Renal pelvis (tissue), 1 donor: ENCODE measurements at regions not wholly inside any gene's neighbourhood (a gene's known extent, or its start where the extent isn't known, plus 50 kb on each side); places are given as distances from the start of the nearest gene placed in this dataset.
"Not testable (repeated sequence)": the region's sequence is repeated elsewhere in the genome, so short reads cannot be mapped to it uniquely, and the experiment has no call there.

ENCODE experiments used
- DNase-seq: peaks from one replicate; pipeline ENCODE4 v3.0.0-alpha.2; 2013

DNA sequence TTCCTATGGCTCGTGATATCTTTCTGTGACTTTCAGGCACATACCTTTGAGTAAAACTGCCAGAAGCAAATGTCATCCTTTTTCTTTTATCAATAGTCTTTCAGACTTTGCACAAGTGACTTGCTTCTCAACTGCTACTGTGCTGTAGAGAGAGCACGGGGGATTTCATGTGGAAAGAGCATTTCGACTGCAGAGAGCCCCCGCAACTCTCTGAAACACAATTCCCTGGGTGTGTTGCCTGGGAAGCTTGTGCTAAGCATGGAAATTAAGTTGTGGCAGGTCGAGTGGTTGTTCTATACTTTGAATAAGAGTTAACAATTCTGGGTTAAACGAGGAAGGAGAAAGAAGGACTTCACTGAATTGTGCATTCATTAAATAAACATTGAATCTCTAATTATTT, 659.1 kb downstream of the TDRD15 start:
- DNase-seq = no peak

DNA sequence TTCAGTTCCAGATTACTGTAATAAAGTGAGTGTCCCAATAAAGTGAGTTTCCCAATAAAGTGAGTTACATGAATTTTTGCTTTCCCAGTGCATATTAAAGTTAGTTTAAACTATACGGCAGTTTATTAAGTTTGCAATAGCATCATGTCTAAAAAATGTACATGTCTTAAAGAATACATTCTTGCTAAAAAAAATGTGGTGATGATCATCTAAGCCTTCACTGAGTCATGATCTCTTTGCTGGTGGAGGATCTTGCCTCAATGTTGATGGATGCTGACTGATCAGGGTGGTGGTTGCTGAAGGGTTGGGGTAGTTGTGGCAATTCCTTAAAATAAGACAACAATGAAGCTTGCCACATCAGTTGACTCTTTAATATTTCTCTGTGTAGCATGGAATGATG, 664.2 kb downstream of the TDRD15 start:
- DNase-seq = no peak

DNA sequence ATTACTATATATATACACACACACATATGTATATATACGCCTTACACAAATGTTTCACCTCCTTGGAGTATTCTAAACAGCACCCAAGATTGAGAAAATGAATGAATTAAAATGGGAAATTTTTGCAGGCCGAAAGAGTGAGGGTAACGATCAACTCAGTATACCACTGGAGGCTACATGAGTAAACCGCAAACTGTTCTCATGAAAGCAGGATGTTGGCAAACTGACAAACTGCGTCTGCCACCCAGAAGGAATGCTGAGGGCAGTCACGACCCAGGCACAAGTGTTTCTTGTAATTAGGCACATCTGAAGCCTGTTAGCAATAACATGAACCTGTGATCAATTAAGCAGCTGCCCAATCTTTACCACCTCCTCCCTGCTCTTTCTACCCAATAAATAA, 666.5 kb downstream of the TDRD15 start:
- not testable (repeated sequence) for DNase-seq

DNA sequence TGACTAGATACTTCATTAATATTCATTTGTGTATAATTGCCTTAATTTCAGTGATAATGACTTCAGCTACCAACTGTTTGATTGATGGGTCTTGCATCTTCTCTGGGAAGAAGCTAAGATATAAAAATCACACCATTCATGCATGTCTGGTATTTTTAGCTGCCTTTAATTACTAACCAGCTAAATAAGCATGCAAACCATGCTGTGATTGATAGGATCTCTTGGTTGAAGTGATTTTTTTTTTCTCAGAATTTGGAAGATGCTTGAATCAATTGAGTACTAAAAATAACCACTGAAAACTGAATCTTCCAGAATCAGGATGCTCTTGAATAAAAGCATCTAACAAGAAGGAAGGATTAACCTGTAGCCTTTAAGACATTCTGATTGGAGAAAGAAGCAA, 668.8 kb downstream of the TDRD15 start:
- DNase-seq = no peak

DNA sequence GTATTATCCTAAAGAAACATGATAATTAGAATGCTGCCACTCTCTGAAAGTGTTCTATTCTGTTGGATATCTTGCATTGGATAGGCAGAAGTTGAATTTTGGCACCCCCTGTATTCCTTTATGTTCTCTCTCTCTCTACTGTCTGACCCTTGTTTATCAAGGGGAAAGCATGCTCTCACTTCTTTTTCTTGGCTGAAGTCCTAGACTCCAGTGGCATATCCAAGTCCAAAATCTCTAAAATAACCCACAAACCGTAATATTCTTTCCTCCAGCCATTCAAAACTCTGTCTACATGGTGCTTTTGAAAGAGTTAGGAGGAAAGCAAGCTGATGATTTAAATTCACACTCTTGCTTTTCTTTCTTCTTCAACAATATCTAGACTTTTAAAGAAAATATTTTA, 669.7 kb downstream of the TDRD15 start:
- no peak for DNase-seq

DNA sequence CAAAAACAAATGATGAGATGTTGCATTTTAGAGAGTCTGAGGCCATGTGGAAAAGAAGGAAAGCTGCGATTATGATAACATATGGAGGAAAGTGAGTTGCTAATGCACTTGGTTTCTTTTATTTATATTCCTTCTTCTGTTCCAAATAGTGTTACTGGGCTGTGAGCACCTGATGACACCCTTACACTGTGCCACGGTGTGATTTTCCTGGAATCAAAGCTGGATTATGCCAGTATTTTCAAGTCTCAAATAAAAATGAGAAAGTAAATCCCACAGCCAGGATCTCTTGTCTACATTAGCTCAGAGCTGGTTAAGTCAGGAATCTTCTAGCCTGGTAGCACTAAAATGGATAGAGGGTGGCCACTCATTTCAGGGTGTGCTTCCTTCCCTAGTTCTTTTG, 670.8 kb downstream of the TDRD15 start:
- DNase-seq = no peak

DNA sequence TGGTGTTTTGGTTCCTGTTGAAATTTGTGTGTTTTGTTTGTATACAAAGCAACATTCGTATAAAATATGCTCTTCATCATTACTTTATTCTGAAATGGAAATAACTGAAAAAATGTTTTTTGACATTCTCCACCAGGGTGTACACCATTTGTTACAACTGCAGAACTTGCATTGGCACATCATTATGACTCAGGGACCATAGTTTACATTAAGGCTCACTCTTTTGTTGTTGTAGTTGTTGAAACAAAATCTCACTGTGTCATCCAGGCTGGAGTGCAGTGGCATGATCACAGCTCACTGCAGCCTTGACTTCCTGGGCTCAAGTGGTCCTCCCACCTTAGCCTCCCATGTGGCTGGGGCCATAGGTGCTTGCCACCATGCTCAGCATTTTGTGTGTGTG, 676.6 kb downstream of the TDRD15 start:
- DNase-seq = no peak

DNA sequence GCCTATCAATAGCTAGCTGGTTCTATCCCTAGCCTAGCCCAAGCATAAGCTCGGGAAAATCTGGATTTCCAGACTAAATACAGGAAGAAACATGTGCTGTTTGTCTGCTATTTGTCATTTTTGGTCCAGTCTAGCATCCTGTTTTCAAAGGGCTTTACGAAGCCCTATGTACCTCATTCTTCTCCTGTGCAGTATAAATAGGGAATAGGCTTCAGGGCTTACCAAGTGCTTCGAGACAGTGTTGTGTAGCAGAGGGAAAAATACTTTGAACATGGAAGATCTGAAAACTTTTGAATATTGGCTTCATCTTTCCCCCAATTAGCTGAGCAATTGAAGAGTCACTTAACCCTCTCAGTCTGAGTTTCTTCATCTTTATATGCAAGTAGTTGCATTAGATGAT, 679.8 kb downstream of the TDRD15 start:
- DNase-seq = no peak

DNA sequence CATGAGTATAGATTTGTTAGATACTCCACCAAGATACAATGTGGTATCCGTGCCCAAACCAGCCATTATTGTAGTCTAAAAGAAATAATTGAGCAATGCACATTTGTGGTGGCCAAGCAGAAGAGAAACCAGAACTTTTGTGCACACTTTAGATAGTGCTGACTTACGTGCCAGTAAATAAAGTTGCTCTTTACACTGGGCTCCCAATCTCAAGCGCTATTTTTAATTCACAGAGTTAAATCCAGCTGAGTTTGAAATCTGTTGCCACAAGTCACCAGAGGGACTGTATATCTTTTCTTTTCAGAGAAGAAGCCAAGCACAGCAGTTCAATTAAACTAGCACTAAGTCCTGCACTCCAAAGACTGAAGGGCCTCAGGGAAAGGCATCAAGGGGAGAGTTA, 680.4 kb downstream of the TDRD15 start:
- DNase-seq = no peak

DNA sequence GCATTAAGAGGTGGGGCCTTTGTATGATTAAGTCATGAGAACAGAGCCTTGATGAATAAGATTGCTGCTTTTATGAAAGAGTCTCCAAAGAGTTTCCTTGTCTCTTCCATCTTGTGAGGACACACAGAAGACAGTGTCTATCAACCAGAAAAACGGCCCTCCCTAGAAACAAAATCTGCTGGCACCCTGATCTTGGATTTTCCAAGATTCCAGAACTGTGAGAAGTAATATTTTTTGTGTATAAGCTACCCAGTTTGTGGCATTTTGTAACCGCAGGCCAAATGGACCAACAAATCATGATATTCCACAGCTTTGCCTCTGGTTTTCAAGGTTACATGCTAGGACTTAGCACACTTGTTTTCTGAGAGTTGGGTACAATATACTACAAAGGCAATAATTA, 687.8 kb downstream of the TDRD15 start:
- no peak for DNase-seq

DNA sequence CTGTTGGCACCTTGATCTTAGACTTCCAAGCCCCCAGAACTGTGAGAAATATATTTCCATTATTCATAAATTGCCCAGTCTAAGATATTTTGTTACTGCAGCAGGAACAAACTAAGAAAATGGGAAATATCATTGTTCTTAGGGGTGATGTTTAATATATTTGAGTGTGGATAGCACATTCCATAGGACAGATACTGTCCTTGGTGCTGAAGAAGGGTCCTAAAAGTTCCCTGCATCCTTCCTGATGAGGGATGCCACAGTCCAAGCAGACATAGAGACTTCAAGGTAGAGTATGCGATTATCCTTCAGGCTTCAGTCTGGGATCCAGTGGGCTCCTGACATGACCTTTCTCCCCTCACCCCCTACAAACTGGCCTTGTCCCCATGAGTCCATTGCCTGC, 689.0 kb downstream of the TDRD15 start:
- peak; percentile 26 for DNase-seq

DNA sequence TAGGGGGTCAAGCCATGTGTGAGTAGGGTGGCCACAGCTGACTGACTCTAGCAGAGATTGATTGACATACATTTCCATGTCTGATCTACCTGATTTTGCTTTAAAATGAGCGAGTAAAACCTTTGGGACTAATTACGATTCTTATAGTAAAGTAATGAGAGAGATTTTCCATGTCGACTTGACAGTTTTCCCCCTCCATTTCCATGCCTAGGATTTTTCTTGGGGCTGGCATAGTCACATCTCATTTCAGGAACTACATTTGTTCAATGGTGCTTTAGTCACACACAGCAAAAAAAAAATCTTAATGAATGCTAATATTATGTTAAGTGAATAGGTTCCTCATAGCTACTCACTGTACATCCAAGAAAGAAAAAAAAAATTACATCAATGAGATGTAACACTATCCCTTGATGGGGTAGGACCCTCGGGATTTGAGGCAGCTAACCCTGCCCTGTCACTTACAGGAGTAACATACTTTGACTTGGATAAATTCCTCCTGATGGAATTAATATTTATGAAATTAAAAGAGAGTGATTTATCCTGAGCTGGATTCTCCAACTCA, 690.9 kb downstream of the TDRD15 start:
- no peak for DNase-seq

DNA sequence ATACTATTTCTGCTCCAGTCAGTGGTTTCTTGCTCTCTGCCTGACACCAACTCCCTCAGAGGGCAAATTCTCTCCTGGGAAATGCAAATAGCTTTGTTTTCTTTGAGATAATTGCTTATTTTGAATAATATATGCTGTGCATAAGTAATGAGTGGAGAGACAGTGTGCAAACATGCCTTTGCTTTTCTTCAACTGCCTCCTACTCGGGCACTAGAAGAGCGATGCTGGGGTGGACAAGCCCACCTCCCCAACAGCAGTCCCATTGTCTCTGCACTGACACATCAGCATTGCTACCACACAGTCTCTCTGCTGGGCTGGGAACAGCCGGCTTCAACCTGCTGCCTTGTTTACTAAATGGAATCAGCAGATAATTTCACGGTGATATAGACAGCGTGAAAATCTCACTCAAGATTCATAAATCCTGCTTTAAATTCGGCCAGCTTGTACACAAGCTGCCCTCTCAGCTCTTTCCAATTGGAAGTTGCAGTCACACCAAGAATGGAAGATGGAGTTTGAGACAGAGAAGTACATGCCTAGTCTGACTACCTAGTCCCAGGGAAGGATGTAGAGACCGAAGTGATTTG, 694.5 kb downstream of the TDRD15 start:
- no peak for DNase-seq

DNA sequence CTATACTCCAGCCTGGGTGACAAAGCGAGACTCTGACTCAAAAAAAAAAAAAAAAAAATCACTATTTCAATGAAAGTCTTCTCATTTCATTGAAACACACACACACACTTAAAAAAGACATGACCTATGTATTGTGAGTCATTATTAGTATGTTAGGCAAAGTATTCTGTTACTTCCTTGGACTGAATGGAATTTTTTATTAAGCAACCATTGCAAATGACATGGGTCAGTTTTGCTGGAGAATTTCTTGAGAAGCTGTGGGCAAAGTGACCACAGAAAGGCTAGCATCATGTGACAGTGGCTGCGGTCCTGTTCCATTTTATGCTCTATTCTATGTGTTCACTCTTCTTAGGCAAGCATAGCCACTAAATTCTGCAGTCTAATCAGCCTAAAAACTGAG, 695.7 kb downstream of the TDRD15 start:
- DNase-seq = no peak

DNA sequence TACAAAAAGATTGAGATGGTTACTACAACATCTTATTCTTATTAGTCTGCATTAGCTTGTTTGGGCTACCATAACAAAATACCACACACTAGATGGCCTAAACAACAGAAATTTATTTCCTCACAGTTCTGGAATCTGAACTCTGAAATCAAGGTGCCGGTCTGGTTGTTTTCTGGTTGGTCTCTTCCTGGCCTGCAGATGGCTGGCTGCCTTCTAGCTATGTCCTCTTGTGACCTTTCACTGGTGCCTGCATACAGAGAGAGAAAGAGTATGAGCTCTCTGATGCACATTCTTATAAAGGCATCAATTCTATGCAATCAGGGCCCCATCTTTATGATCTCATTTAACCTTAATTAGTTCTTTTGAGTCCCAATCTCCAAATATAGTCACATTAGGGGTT, 696.5 kb downstream of the TDRD15 start:
- DNase-seq = no peak

DNA sequence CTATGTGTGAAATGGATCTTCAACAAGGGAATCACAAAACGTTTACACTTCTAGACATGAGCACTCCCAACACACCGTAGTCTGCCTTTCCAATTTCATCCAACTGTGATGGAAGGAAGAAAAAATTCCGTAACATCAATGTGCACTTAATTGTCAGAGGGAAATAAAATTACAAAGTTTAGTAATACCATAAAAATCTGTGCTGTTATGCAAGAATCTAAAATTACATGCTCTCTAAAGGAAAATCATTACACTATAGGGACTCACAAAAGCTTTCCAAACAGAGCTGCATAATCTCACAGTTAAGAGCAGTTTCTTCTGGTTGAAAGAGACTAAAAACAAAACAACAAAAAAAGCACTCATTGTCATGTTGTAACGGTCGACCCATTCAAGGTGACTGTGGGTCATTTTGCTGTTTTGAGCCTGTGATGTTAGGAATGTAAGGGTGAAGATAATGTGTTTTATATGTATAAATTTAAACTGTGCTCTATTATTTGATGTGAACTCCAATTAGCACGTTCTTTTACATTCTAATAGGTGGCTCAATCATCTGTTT, 698.0 kb downstream of the TDRD15 start:
- DNase-seq = no peak

DNA sequence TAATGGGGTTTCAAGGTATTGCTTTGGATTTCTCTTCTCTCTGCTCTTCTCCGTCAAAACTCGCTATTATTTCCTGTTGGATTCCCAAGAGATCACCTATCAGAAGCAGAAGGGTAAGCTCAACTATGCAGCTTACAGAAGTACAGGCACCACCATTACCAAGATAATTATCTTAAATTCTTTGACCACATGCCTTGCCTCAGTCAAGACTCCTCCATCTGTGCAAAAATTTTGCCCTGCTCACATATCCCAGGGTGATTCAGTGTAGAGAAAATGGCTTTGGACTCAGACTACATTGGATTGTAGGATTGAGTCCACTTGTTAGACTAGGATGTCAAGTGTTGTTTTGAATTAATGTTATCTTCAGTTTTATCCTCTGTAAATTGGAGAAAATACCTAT, 698.7 kb downstream of the TDRD15 start:
- DNase-seq = no peak

DNA sequence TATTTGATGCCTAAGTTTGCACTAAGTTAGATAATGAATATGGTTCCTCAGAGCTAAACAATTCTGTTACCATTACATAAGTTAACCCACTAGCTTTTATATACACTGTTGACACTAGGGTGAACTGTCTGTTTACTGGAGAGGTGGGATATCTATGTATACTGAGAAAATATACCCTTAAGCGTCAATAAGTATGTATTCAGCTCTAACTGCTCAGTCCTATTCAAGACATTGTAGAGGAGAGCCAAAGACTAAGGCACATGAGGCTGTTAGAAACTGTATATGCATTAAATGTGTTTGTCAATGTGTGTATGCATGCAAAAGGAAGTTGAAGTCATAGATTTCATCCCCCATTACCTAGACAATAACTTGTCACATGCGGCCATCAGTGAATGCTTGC, 710.0 kb downstream of the TDRD15 start:
- DNase-seq = no peak

DNA sequence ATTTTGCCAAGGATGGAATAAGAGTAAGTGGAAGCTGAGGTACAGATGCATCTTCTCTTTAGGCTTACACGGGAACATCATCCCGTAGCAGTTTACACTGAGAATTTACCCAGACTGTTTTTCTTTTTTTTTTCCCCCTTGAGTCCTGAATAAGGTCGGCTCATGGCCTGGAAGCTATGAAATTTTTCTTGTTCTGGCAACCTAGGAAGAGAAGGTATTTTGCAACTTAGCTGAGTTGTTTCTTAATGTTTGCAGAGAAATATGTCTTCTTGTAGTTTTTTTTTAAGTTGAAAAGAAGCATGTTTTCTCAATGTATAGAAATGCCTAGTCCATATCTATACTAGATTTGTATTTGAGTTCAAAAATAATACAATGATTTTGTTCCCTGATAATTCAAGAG, 712.5 kb downstream of the TDRD15 start:
- no peak for DNase-seq

DNA sequence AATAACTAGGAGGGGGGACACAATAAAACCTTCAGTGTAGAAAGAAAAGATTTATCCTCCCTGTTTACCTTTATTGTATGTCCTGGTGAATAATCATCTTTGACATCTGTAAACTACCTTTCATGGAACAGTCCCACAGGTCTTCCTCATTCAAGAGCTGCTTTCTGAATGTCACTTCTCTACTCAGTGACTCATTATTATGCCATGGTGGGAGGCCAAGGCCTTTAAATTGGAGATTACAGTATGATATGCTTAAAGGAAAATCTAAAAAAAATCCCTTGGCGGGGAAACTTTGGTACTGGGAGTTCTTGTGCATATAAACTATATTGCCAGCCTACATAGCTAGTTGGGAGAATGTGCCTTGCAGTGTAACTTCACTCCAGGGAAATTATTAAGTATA, 713.0 kb downstream of the TDRD15 start:
- DNase-seq = no peak

DNA sequence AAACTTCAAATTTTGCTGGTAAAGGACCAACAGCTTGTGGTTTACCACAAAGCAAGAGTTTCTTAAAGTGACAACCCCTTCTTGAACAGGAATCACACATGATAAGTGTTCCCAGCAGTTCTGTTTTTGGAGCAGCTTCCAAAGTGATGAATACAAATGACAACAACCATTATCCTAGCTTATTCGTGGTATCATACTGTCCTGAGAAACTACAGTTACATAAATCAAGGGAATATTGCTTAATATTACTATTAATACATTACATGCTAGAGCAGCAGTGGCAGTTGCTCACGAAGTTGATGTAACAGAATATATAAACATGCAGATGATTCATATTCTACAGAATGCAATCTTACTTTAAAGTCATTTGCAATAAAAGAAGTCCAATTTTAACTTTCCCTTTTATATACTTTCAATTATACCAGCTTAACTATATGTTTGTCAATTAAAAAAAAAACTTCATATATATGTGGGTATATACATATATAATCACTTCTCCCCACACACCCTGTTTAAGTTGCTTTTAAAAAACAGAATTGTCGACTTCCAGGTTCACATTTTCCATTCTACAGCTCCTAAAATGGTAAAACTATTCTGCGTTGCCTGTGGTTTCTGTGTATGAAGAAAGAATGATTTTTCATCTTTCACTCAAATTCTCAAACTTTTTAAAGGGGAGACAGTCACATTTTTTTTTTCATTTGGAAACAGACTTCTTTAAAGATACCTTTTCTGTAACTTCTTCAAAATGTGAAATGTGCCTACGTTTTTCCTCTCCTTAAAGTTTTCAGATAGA, 713.6 kb downstream of the TDRD15 start:
- DNase-seq = no peak

DNA sequence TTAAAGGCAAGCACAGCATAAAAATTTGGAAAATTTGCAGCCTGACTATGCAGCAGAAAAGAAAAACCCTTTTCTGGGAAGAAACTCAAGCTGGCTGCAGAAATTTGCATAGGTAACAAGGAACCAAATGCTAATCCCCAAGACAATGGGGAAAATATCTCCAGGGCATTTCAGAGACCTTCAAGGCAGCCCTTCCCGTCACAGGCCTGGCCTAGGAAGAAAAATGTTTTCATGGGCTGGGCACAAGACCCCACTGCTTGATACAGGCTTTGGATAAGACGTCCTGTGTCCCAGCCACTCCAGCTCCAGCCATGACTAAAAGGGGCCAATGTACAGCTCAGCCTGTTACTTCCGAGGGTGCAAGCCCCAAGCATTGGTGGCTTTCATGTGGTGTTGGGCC, 717.6 kb downstream of the TDRD15 start:
- no peak for DNase-seq

DNA sequence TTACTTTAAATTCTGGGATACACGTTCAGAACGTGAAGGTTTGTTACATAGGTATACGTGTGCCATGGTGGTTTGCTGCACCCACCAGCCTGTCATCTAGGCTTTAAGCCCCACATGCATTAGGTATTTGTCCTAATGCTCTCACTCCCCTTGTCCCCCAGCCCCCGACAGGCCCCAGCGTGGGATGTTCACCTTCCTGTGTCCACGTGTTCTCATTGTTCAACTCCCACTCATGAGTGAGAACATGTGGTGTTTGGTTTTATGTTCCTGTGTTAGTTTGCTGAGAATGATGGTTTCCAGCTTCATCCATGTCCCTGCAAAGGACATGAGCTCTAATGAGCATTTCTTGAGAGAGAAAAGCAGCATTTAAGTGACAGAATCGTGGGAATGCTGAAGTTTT, 726.6 kb downstream of the TDRD15 start:
- not testable (repeated sequence) for DNase-seq
